Neural crest cell (in vitro differentiated cells): ENCODE measurements at regions not wholly inside any gene's neighbourhood (a gene's known extent, or its start where the extent isn't known, plus 50 kb on each side); places are given as distances from the start of the nearest gene placed in this dataset.
A peak's percentile ranks its signal among the peaks of the same experiment; 100 is the strongest.

ENCODE experiments used
- DNase-seq: peaks from one replicate; pipeline ENCODE4 v3.0.0; 2021; ENCODE audit warnings: low read depth, mixed read lengths, low spot score
- H3K27ac Mint-ChIP-seq: one replicate; pipeline ENCODE4 v1.8.0; 2021; ENCODE audit warnings: mild to moderate bottlenecking, mixed read lengths; ENCODE audit not compliant: unreplicated experiment
- H3K27me3 Mint-ChIP-seq: 2 replicates; pipeline ENCODE4 v1.8.0; 2021; ENCODE audit warnings: low read depth, mild to moderate bottlenecking, mixed read lengths
- H3K36me3 Mint-ChIP-seq: 2 replicates; pipeline ENCODE4 v1.8.0; 2021; ENCODE audit warnings: low read depth, mild to moderate bottlenecking, mixed read lengths
- H3K4me1 Mint-ChIP-seq: 2 replicates; pipeline ENCODE4 v1.8.0; 2021; ENCODE audit warnings: mixed read lengths
- H3K4me3 Mint-ChIP-seq: one replicate; pipeline ENCODE4 v1.8.0; 2021; ENCODE audit warnings: mild to moderate bottlenecking, mixed read lengths
- H3K9me3 Mint-ChIP-seq: 2 replicates; pipeline ENCODE4 v1.8.0; 2021; ENCODE audit warnings: mixed read lengths
- TF ChIP-seq, protein P1 (sequence below): fragments of 200-600 bp; sonication (generic); conservative IDR thresholded peaks from 2 replicates; pipeline ENCODE4 v1.5.0; 2021; ENCODE audit warnings: antibody characterized with exemption, mild to moderate bottlenecking

DNA sequence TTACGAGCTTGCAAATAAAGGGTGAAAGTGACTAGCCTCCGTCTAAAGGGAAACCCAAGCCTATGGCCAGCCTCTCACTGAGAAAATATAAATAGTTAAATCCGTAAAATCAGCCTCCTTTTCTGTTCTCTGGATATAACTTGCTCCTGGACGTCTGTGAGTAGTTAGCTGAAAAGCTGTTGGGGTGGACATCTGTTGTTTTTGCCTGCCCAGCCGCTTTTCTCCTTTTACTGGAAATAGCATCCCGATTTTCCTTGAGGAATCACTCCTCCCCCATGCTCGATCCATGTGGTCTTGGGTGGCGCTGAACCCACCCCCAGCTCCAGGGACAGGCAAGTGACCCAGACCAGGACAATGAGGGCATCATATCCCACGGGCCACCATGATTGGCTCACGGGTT, 291.5 kb upstream of the ZNF507 start:
- Mint-ChIP-seq H3K4me1 (no peaks in the 10 kb centered on the region), H3K27ac (peak overlapping the region; percentile 6), H3K36me3 (no peaks in the 10 kb centered on the region), H3K27me3 (peaks cover 48% of the 10 kb centered on the region), H3K4me3 (no peak overlapping the region), H3K9me3 (no peaks in the 10 kb centered on the region)
- TF ChIP-seq, protein P1, sequence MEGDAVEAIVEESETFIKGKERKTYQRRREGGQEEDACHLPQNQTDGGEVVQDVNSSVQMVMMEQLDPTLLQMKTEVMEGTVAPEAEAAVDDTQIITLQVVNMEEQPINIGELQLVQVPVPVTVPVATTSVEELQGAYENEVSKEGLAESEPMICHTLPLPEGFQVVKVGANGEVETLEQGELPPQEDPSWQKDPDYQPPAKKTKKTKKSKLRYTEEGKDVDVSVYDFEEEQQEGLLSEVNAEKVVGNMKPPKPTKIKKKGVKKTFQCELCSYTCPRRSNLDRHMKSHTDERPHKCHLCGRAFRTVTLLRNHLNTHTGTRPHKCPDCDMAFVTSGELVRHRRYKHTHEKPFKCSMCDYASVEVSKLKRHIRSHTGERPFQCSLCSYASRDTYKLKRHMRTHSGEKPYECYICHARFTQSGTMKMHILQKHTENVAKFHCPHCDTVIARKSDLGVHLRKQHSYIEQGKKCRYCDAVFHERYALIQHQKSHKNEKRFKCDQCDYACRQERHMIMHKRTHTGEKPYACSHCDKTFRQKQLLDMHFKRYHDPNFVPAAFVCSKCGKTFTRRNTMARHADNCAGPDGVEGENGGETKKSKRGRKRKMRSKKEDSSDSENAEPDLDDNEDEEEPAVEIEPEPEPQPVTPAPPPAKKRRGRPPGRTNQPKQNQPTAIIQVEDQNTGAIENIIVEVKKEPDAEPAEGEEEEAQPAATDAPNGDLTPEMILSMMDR, result no peak
- no peak for DNase-seq

DNA sequence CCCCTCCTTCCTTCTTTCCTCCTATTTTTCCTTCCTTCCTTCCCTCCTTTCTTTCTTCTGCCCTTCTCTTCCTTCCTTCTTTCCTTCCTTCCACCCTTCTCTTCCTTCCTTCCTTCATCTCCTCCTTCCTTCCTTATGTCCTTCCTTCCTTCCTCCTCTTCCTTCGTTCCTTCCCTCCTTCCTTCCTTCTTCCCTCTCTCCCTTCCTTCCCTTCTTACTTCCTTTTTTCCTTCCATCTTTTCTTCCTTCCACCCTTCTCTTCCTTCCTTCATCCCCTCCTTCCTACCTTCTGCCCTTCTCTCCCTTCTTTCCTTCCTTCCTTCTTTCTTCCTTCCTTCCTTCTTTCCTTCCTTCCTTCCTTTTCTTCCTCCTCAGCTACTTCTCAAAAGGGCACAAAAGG, 287.3 kb upstream of the ZNF507 start:
- TF ChIP-seq, protein P1, result no peak
- H3K9me3 Mint-ChIP-seq, result no peaks in the 10 kb centered on the region
- H3K4me1 Mint-ChIP-seq, result no peaks in the 10 kb centered on the region
- no peaks in the 10 kb centered on the region for H3K36me3 Mint-ChIP-seq
- no peak overlapping the region for H3K27ac Mint-ChIP-seq
- no peak overlapping the region for H3K4me3 Mint-ChIP-seq
- no peak for DNase-seq
- peaks cover 32% of the 10 kb centered on the region for H3K27me3 Mint-ChIP-seq

DNA sequence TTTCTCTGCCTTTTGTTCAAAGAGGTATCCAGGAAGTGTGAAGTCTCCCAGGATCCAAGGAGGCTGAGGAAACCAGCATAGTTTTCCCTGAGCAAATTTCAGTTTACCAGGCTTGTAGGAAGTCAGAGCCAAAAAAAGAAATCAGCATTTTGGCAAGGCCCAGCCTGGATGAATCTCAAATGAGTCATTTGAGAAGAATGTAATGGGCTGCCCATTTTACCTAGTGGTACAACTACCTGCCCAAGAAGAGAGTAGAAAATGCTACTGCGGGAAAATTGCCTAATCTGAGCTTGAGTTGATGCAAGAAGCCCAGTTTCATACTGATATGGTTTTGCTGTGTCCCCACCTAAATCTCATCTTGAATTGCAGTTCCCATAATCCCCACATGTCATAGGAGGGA, 284.1 kb upstream of the ZNF507 start:
- H3K27me3 Mint-ChIP-seq, result peaks cover 28% of the 10 kb centered on the region
- no peaks in the 10 kb centered on the region for H3K4me1 Mint-ChIP-seq
- no peak for DNase-seq
- no peaks in the 10 kb centered on the region for H3K36me3 Mint-ChIP-seq
- TF ChIP-seq, protein P1, result no peak
- no peak overlapping the region for H3K27ac Mint-ChIP-seq
- H3K4me3 Mint-ChIP-seq, result no peak overlapping the region
- H3K9me3 Mint-ChIP-seq, result no peaks in the 10 kb centered on the region

DNA sequence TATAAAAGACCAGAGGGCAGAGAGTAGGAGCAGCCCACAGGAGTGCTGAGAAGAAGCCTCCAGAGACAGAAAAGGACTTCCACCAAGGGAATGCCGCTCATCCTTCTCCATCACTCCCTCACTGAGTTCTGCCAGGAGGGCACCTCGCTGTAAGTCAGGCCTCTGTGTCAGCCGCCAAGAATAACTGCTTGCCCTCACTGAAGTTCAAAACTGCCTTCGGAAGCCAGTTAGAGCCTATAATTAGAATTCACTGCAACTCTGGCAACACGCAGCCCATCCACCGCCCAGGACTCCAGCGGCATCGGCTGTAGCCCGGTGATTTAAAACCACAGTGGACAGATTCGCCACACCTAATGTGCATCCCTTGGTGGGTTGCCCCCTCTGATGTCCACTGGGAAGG, 281.8 kb upstream of the ZNF507 start:
- no peak for DNase-seq
- Mint-ChIP-seq H3K27me3 (peaks cover 12% of the 10 kb centered on the region), H3K36me3 (no peaks in the 10 kb centered on the region), H3K4me3 (no peak overlapping the region), H3K9me3 (no peaks in the 10 kb centered on the region), H3K4me1 (peaks cover 6% of the 10 kb centered on the region), H3K27ac (no peak overlapping the region)
- TF ChIP-seq, protein P1, result no peak

DNA sequence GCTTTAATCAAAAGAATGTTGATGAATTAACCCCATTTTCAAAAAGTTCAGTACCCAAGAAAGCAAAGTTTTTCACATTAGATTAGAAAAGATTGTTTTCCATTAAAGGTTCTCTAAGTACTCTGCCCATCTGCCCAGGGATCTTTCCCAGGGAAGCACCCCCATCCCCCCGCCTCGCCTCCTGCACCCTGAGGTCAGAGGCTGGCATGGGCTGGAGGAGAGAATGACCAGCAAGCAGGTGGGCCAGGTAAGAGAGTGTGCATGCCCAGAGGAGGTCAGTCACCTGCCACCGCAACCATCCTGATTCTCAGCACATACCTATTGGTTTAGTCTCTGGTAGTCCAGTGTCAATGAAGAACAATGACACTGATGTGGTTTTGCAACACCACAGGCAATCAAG, 279.4 kb upstream of the ZNF507 start:
- Mint-ChIP-seq H3K4me1 (peaks cover 6% of the 10 kb centered on the region), H3K27ac (peak overlapping the region; percentile 12), H3K36me3 (no peaks in the 10 kb centered on the region), H3K27me3 (peaks cover 8% of the 10 kb centered on the region), H3K4me3 (no peak overlapping the region), H3K9me3 (no peaks in the 10 kb centered on the region)
- no peak for DNase-seq
- TF ChIP-seq, protein P1, result no peak

DNA sequence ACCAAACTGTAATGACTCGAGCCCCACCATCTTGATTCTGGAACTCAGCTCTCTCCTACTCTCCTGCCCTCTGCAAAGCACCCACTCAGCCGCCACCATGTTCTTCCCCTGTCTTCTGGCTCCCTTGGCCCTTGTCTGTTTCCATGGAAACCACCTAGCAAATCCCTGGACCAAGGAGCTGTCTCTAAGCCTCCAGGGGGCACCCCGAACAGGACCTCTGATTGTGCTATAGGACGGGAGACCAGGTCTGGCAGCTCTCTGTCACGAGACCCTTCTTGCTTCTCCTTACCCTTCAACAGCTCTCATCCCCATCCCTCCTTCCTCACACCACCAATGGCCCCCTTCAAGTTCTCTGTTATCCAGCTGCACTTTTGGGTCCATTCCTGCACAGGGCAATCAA, 277.7 kb upstream of the ZNF507 start:
- TF ChIP-seq, protein P1, result no peak
- Mint-ChIP-seq H3K27ac (no peak overlapping the region), H3K4me1 (peaks cover 6% of the 10 kb centered on the region), H3K9me3 (no peaks in the 10 kb centered on the region), H3K36me3 (no peaks in the 10 kb centered on the region), H3K4me3 (no peak overlapping the region), H3K27me3 (peaks cover 8% of the 10 kb centered on the region)
- DNase-seq, result no peak
